Adrenal gland (tissue), 5 donors: ENCODE measurements at regions not wholly inside any gene's neighbourhood (a gene's known extent, or its start where the extent isn't known, plus 50 kb on each side); places are given as distances from the start of the nearest gene placed in this dataset.

ENCODE experiments used
- POLR2A ChIP-seq, 2 donors: fragments of 450-650 bp; IDR thresholded peaks; one replicate each; pipeline ENCODE4 v1.6.1; 2017; ENCODE audit warnings: antibody characterized with exemption in 2 of 2, mild to moderate bottlenecking in 2 of 2, moderate library complexity in 1 of 2
- TF ChIP-seq, protein P1 (sequence below), 6 experiments: fragments of 450-650 bp in 4 of 6; fragments of 200-600 bp in 2 of 6; sonication (generic) in 1 of 6; IDR thresholded peaks; 1 replicate in 5 of 6; 2 replicates in 1 of 6; pipeline versions ENCODE4 v1.5.1 to v1.8.0; 2016 to 2021; ENCODE audit warnings: antibody characterized with exemption in 6 of 6, mild to moderate bottlenecking in 2 of 6, moderate library complexity in 1 of 6
- donor health status: DM: no; HTN: no; CAD: no.

DNA sequence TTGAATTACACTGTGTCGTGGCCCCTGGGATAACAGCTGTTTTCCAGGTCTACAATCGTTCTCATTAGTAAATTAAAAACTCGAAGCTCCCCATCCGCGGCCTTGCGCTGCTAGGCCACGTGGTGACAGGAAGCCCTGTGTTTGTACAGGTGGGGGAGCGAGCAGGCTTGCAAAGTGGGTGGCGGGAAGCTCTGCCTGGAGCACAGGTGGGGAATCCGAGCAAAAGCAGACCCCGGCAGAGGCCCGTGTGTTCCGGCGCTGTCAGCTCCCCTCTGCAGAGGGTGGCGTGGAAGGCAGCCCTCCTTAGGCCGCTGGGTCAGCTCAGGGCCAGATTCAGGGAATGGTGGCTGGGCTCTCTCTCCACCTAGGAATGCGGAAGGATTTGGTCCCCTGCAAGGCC lies 59.5 kb upstream of the ERCC6L2 start:
- TF ChIP-seq, protein P1, sequence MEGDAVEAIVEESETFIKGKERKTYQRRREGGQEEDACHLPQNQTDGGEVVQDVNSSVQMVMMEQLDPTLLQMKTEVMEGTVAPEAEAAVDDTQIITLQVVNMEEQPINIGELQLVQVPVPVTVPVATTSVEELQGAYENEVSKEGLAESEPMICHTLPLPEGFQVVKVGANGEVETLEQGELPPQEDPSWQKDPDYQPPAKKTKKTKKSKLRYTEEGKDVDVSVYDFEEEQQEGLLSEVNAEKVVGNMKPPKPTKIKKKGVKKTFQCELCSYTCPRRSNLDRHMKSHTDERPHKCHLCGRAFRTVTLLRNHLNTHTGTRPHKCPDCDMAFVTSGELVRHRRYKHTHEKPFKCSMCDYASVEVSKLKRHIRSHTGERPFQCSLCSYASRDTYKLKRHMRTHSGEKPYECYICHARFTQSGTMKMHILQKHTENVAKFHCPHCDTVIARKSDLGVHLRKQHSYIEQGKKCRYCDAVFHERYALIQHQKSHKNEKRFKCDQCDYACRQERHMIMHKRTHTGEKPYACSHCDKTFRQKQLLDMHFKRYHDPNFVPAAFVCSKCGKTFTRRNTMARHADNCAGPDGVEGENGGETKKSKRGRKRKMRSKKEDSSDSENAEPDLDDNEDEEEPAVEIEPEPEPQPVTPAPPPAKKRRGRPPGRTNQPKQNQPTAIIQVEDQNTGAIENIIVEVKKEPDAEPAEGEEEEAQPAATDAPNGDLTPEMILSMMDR (IDR thresholded peaks at IDR 0.05) = no peak
- TF ChIP-seq POLR2A (IDR thresholded peaks at IDR 0.05) = no peak
